ENCODE measurements at regions not wholly inside any gene's neighbourhood (a gene's known extent, or its start where the extent isn't known, plus 50 kb on each side); places are given as distances from the start of the nearest gene placed in this dataset.

GRCh38 chr6:122063076-122063475 lies 336.4 kb upstream of the HSF2 start:
- no peak for DNase-seq

- DNase-seq: no peak
These were observed 335.7 kb upstream of the HSF2 start for GRCh38 chr6:122063761-122064160.

DNA sequence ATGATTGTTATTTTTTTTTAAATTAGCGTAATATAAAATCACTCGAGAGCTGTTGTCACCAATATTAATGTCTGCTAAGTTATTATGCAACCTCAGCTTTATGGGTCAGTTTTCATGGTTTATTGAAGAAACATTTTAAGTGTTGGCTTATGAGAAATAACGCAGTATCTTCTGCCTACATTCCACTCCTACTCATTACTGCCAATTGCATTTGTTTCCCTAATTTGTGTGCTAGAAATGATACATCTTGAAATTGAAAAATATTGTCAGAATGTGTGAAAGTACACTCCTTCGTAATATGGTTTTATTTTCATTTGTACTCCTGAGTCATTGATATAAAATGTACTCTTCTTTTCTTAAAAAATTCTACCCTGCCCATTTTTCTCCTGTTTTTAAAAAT lies 333.3 kb upstream of the HSF2 start:
- DNase-seq: no peak

DNA sequence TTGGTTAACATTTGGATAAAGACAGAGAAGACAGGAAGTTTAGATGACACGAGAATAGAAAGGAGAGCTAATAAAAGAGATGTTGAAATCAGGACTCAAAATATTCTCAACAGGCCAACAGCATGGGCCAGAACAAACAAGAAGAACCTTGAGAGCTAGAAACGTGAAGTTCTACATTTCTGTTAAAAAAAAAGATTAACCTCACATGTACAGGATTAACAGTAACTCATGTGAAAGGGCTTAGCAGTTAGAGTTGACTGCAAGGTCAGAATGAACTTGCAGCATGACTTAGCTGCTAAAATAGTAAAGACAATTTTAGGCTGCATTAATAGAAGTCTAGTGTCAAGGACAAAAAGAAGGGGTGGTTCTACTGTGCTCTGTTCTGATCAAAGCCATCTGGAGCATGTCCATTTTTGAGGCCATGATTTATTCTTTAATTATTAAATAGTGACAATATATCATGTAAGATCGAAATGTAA lies 331.1 kb upstream of the HSF2 start:
- DNase-seq: no peak

GRCh38 chr6:122069932-122070331 lies 329.5 kb upstream of the HSF2 start:
- no peak for DNase-seq

DNA sequence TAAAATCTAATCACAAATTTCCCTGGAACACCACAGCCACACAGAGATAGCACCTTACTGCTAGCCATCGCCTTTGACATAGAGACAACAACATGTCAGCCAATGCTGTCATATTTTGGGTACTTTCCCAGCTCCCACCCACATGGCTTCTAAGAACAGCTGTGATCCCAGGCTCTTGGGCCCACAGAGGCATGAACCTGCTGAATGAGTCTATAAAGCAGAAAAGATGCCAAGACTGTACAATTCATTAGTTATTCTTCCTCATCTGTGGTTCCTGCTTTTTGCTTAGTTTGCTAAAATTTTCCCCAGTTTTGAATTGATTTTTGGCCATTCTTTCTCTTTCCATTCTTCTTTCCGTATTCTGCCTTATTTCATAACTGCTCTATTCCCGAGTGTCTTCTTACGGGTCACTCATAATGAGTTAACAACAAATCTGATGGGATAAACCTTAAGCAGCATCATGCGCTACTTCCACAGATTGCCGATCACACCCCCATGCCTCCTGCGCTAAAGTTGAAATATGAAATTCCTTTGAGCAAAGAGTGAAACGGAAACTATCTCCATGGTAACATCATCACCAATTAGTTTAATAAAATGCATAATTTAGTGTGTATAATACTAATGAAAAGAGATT lies 327.3 kb upstream of the HSF2 start:
- no peak for DNase-seq

DNA sequence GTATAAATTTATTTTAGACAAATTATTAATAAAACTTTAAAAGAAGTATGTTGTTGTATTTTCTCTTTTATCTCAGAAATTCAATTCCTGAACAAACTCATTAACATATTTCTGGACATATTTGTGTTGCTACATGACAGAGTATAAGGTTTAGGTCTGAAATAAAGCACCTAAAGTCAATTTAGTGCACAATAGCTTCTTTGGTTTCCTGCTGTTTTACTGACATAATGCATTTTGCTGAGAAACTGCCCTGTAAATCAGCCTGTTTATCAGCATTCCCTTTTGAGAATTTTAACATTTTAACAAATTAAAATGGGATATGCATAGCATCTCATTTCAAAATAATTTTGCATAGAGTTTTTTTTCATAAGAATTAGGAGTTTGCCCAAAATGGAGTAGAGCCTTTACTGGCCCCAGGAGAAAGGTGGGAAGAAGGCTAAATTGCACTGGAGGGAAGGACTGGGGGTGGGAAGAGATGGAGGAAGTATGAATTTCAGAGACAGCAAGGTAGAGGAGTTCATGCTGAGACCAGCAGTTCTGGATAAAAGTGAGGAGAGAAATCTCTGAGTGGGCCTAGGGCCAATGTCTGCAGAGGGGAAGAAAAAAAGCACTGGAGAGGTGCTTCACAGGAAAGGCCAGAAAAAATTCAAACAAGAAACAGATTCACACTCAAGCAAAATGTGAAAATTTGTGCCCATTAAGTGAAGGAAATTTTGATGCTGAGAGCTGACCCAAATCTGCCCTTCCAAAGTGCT lies 324.2 kb upstream of the HSF2 start:
- no peak for DNase-seq

GRCh38 chr6:122075917-122076316 lies 323.5 kb upstream of the HSF2 start:
- DNase-seq: no peak

DNA sequence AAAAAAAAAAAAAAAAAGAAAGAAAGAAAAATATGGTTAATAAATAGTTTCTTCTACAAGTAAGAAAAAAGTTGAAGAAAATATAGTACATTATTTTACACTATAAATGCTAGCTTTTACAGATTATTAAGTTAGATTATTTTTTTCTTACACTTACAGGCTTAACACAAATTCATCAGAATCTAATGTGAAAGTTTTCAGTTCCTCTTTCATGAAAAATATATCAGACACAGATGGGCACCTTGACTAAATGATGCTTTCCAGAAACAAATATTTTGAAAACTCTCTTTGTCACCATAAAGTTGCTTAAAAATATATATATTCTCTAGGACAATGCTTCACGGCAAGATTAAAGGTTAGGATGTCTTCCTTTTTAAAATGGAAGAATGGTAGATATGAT lies 321.8 kb upstream of the HSF2 start:
- DNase-seq: no peak

GRCh38 chr6:122078481-122078880 lies 321.0 kb upstream of the HSF2 start:
- DNase-seq: no peak

DNA sequence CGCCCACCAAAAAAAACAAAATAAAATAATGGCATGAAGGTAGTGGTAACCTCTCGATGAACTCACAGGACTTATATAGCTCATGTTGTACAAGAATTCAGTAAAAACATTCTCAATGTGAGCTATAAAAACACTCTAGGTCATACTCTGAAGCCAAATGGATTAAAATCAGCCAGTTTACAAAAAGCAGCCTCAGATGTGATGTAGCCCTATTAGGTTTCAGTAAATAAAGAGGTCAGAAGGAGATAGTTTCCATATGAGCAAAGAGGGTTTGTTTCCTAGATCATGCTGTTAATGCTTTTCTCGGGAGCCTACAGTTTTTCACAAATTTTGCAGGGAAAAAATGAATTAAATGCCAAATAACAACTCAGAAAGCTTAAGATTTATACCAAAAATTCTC lies 319.5 kb upstream of the HSF2 start:
- no peak for DNase-seq

DNA sequence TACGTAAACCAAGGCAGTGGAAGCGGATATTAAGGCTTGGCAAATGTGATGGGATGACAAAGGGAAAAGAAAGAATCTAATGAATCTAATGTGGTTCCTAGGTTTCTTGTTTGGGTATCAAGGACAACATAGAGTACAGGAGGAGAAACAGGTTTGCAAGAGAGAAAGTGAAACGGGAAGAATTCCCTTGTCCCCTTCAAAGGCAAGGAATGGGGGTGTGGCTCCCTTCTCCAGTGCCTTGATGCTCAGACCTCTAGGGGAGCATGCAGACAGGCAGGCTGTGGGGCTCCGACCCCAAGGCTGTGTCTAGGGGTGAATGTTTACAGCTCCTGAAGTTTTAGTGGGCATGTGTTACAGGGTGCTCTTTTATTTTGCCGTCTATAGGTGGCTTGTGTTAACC lies 317.5 kb upstream of the HSF2 start:
- DNase-seq: no peak

- no peak for DNase-seq
These were observed 317.1 kb upstream of the HSF2 start for GRCh38 chr6:122082370-122082769.

DNA sequence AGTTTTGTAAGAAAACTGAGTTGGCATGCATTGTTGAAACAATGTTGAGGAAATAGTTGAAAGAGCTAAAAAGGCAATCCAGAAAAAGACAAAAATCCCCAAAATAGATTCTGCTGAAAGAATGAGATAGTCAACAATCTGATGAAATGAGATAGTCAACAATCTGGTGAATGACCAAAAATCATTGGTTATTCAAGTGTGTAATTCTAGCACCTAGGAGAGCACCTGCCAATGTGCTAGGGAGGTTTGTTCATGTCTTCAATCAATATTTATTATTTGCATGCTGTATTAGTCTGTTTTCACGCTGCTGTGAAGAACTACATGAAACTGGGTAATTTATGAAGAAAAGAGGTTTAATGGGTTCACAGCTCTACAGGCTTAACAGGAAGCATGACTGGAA lies 307.1 kb upstream of the HSF2 start:
- no peak for DNase-seq

- DNase-seq: peak; percentile 70 to 79
These were observed 301.2 kb upstream of the HSF2 start for GRCh38 chr6:122098201-122098678.

DNA sequence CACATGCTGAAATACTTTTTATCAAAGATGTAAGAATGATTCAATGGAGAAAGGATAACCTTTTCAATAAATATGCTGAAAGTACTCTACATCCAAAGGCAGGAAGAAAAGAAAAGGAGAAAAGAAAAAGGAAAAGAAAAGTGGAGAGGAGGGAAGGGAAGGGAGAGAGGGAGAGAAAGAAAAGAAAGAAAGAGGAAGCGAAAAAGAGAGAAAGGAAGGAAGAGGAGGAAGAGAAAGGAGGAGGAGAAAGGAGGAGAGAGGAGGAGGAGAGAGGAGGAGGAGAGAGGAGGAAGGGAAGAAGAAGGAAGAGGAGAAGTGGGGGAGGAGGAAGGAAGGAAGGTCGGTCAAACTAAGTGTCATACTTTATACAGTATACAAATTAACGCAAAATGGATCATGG lies 297.4 kb upstream of the HSF2 start:
- DNase-seq: no peak

DNA sequence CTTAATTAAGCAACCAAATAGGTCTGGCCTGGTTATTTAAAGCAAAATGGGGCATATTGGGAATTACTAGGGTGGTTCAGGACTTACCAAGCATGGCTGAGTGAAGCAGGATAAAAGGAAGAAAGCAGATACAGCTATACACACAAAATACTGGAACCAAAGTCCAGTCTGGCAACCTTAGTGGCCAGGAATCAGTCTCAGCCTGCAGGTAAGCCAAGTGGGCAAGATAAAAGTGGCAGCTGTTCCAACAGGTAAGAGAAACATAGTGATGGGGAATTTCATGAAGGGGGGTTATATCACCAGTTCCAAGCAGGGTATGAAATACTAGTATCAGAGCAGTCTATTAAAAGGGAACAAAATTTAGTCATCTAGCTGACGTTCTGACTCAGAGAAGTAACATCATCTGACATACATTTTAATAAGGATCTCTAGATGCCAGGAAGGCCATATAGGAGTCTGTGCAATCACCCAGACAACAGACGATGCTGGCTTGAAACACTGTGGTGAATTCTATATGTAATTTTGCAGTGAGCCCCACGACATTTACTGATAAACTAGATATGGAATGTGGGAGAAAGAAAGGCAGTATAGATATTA lies 292.1 kb upstream of the HSF2 start:
- no peak for DNase-seq

GRCh38 chr6:122109075-122109474 lies 290.4 kb upstream of the HSF2 start:
- no peak for DNase-seq

GRCh38 chr6:122114717-122115116 lies 284.7 kb upstream of the HSF2 start:
- DNase-seq: no peak

GRCh38 chr6:122116119-122116834 lies 283.2 kb upstream of the HSF2 start:
- DNase-seq: no peak

GRCh38 chr6:122116835-122117627 lies 282.4 kb upstream of the HSF2 start:
- peak in 1 of 2 donors; percentile 23 for DNase-seq

Data from right lung (tissue), 2 donors.